ENCODE measurements at regions not wholly inside any gene's neighbourhood (a gene's known extent, or its start where the extent isn't known, plus 50 kb on each side); places are given as distances from the start of the nearest gene placed in this dataset.

DNA sequence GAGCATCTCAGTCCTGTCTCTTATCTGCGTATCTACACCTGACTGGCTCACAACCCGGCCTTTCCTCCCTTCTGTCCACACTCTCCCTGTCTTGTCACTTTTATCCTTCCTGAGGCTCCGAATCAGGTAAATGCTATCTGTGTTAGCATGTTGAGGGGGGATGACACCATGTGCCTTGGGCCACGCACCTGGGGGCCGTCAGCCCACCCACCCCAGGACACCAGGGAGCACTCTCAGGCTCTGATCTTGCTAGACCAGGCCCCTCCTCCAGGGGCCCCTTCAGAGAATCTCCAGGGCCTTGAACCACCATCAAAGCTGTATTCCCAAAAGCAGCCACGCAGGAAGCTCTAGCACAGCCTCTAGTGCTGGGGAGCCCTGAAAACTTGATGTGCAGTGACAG is 278.7 kb upstream of the SHH start:
- TF ChIP-seq, protein P1, sequence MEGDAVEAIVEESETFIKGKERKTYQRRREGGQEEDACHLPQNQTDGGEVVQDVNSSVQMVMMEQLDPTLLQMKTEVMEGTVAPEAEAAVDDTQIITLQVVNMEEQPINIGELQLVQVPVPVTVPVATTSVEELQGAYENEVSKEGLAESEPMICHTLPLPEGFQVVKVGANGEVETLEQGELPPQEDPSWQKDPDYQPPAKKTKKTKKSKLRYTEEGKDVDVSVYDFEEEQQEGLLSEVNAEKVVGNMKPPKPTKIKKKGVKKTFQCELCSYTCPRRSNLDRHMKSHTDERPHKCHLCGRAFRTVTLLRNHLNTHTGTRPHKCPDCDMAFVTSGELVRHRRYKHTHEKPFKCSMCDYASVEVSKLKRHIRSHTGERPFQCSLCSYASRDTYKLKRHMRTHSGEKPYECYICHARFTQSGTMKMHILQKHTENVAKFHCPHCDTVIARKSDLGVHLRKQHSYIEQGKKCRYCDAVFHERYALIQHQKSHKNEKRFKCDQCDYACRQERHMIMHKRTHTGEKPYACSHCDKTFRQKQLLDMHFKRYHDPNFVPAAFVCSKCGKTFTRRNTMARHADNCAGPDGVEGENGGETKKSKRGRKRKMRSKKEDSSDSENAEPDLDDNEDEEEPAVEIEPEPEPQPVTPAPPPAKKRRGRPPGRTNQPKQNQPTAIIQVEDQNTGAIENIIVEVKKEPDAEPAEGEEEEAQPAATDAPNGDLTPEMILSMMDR (conservative IDR thresholded peaks at IDR 0.05 in 1 of 2, IDR thresholded peaks at IDR 0.05 in 1 of 2; ENCODE audit: low read depth in 1 of 2, low read length in 2 of 2): no peak
- TF ChIP-seq EZH2 (IDR thresholded peaks at IDR 0.05; ENCODE audit: low read length, missing control alignments): no peak
